ENCODE measurements at regions not wholly inside any gene's neighbourhood (a gene's known extent, or its start where the extent isn't known, plus 50 kb on each side); places are given as distances from the start of the nearest gene placed in this dataset.
"Not testable (repeated sequence)": the region's sequence is repeated elsewhere in the genome, so short reads cannot be mapped to it uniquely, and the experiment has no call there.

DNA sequence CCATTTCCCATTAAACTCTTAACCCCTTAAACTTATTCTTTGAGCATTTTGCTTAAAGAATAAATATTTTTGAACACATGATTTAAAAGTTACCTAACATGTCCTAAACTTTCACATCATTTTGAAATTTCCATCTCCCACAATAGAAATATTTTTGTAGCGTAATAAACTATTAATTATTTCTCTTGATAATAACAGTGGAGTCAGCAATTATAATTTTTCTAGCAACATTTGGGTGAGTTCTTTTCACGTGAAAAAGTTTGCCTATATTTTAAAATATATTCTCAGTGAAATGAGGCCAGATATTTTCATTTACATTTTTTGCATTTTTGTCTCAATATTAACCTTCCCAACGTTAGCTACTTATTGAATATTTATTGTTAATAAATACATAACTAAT is 320.4 kb upstream of the CRIM1 start:
- DNase-seq: no peak

DNA sequence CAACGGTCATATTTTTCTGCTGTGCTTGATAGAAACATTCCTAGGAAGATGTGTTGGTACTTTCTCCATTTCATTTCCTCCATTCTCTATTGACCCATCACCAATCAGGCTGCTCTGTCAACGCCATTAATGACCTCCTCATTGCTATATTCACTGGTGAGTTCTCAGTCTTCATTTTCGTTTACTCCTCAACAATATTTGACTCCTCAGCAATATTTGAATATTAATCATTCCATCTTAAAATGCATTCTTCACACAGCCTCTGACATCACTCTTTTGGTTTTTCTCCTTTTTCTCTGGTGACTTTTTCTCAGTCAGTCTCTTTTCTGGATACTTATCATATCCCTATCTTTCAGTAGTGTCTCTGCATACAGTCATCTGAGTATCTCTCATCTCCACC is 323.5 kb upstream of the CRIM1 start:
- DNase-seq: no peak

DNA sequence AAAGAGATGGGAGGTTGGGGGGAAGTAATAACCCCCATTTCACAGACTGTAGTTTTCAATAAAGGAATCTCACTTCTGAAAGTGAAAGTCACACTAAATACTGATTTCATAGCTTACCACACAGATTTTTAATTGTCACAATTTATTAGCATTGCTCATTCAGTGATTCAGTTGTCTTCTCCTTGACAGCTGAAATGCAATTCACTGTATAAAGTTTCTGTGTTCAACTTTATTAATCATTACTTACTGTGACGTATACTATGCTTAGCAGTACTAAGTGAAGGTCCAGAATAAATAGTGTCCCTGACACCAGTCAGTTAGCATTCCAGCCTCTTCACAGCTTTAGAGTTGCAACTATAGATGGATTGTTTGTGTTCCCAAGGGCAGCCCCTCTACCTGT is 324.1 kb upstream of the CRIM1 start:
- DNase-seq: no peak

DNA sequence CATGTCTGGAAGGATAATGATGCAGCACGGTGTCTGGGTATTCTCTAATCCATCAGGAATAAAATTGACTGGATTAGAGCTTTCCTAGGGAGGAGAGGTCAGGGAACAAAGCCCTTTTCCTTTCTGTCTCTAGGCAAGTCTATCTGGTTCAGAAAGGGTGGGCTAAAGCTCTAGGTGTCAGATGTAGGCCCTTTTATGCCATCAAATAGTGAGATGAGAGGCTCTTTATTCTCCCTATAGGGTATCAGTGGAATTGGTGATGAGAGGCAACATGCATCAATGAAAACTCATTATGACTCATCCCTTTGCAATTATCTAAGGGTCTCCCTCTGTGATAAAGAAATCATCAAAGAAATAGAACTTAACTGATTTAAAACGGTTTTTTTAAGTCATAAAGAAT is 328.0 kb upstream of the CRIM1 start:
- no peak for DNase-seq

DNA sequence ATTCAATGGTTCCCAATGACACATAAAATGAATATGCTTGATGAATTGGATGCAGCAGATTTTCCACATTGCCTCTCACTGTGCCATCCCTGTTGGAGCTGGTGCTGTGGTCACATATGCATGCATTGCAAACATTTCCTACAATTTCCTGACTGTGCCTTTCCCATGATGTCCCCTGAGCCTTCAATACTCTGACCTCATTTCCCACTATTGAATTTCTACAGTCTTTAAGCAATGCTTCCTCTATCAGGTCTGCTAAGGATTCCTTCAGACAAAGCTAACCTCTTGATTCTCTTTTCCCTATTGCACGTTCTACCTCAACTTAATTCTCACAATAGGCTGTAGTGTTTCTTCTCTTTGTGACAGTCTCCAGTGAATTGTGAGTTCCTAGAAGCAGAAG is 342.5 kb upstream of the CRIM1 start:
- no peak for DNase-seq

DNA sequence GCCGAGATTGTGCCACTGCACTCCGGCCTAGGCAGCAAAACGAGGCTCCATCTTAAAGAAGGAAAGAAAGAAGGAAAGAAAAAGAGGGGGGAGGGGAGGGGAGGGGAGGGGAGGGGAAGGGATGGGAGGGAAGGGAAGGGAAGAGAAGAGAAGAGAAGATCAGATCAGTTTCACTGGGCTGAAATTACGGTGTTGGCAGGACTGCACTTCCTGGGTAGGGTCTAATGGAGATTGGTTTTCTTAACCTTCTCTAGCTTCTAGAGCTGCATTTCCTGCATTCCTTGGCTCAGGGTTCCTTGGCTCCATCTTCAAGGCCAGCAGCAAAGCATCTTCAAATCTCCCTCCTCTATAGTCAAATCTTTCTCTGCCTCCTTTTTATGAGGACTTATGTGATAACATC is 349.1 kb upstream of the CRIM1 start:
- no peak for DNase-seq

DNA sequence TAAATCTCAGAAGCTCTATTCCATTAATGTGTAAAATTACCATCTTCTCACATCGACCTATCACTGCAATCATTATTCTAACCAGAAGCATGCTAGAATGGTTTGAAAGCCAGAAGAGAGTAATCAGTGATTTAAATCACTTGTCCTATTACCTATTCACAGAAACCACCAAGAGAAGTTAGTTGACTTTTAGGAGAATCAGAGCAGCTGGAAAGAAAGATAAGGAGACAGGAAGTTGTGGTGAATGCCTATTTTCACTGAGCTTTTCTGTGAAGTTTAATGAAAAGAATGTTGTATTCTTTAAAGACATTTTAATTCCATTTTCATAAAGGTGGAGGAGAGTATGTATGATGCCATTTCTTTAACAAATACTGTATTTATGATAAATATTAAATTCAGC is 352.6 kb upstream of the CRIM1 start:
- DNase-seq: no peak

DNA sequence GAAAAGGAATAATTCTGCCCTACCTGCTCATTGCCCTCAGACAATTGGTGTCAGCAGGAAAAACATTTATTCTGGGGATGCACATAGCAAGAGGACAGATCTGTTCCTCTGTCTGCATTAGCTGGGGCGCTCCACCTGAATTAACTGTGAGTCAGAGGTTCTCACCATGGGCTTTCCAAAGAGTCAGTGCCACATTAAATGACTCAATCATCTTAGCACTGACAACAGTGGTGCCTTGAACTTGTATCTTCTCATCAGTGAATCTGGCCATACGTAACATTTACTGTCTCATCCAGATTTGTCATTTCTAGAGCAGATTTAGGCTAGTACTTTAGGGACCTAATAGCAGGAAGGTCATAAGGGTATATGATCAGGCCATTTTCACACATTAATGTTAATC is 358.1 kb upstream of the CRIM1 start:
- DNase-seq: no peak

DNA sequence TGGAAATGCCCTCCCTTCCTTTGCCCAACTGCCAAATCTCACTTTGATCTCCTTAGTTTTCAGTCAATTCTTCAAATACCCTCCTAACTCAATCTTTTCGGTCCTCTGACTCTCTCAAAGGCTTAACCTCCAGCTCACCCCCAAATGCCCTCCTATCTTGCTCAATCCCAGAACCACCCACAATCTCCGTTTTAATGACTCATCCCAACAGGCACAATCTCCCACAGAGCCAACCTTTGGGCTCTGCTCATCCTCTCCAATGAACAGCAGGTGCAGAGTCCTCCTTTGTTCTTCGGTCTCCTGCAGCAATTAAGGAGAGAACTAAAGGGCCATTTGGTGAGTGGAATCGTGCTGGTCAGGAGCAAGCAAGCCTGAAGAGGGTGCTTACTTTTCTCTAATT is 366.1 kb upstream of the CRIM1 start:
- DNase-seq: no peak

DNA sequence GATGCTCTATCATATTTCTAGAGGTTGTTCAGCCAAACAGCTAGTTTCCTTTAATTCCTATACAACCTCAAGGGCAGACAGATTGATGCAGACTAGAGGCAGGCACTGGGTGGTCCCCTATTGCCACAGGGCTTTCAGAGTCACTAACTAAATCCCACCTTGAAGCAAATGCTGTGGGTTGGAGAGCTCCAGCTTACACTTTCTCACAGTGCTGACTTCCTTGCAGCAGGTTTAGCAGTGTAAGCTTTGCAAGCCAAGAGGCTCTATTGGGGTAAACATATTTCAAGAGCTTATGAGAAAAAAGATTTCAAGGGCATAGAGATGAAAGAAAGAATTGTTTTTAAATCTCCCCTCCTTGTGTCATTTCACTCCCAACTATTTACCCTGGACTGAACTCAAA is 366.5 kb upstream of the CRIM1 start:
- DNase-seq: no peak

DNA sequence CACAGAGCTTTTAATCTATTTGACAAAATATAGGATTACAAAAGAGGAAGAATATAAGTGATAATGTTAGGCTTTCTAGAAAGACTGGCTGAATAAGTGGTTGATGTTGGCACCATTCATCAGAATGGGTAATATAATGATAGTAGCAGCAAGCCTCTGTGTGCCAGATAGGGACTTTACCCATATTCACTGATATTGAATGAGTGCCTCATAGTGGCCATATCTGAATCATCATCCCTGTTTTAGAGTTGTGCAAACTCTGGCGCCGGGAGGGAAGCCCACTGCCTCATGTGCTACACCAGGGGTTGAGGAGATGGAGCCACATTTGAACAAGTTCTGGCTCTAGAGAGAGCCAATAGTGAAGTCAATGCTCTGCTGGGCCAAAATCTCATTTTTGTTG is 368.7 kb upstream of the CRIM1 start:
- DNase-seq: no peak

DNA sequence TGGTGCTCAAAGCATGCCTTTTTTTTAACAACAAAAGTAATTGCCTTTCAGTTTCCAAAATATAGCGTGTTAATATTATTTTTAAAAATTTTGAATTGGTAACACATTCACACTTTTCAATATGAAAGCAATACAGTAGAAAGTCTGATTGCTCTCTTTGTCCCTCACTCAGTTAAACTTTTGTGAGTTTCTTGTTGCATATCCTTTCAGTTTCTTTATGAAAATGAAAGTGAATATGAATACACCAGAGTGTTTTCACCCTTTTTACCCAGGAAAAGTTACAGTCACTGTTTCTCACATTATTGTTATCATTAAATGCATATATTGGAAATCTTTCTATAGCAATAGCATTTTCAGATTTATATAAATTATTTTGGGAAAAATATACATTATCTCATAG is 377.4 kb upstream of the CRIM1 start:
- DNase-seq: no peak

DNA sequence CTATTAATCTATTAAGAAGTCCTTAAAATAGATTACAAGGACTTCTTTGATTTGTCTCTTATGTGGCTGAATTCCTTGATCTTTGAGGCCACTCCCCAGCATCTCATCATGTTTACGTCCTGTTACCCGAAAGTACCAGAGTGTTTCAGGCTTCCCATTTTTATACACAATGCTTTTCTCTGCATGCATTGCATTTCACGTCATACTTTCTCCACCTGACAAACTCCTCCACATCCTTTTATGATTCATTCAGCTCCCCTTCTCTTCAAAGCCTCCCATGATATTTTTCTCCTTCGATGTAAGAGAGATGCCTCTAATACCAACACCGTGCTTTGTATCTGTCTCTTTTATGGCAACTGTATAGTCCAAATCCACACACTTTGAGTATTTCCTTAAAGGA is 379.0 kb upstream of the CRIM1 start:
- DNase-seq: no peak

DNA sequence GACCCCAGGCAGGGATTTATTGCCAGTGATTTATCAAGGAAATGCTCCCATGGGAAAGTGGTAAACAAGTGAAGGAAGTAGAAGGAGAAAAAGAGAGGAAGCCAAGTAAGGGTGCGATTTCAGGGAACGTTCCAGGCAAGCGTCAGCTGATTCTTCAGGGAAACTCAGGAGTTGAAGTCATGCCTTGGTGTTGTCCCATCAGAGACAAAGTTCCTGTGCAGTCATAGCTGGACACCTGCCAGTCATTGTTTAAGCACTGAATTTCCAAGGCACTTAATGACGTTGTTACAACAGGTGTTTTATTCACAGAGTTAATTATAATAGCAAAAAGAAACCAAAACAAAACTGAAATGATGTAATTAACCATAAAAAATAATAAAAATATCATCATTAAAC is 381.8 kb upstream of the CRIM1 start:
- no peak for DNase-seq

DNA sequence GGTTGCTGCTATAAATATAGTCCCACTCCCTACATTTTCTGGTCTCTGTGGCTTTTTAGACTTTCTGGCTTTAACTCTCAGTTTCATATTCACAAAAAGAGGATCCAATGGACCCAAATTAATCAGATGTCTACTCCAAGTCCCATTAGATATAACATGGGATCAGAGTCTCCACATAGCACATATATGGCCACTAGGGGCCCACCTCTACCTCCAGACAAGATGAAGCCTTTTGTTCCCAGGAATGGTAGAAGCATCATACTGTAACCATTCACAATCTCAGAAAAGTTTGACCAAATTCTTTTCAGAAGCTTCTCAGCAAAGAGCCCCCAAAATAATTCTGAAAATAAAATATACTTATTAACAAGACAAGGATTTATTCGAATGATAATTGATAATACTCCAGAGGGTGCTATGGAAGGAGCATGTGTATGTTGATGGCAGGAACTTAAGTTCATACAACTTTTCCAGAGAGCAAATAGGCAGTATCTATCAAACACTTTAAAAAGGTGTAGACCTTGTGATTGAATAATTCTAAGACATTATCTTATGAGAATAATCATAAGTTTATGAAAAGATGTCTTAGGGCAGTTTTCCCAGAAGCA is 382.3 kb upstream of the CRIM1 start:
- no peak for DNase-seq

DNA sequence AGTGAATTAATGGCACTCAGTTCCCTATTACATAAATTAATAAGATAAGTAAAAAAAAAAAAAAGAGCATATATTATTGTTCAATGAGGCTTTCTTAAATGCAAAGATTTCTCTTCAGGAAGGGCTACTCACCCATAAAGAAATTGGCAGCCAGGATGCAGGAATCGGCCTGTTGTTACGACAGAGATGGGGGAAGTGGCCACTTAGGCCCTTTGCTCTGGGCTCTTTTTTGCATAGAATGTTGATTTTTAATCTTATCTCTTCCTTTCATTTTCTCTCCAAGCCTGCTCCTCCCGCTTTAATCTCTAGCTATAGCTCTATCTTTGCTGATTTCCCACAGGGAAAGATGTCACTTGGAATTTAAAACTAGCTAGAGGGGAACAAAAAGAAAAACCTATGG is 391.8 kb upstream of the CRIM1 start:
- no peak for DNase-seq

DNA sequence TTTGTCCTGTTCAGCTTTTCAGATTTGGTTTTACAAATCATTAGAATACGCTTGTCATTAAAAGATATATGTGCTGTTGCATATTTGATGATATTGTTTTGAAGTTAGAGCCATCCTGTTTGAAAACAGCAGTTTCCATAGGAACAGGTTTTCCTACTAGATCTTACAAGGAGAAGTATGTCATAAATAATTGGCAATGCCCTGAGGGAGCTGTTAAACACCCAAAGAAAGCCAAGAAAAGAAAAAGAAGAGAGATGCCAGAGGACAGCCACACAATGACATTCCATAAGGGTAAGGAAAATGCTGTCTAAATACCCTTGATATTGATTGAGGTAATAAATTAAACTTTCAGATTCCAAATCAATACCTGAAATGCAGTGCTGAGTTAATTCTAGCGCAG is 392.2 kb upstream of the CRIM1 start:
- DNase-seq: no peak

DNA sequence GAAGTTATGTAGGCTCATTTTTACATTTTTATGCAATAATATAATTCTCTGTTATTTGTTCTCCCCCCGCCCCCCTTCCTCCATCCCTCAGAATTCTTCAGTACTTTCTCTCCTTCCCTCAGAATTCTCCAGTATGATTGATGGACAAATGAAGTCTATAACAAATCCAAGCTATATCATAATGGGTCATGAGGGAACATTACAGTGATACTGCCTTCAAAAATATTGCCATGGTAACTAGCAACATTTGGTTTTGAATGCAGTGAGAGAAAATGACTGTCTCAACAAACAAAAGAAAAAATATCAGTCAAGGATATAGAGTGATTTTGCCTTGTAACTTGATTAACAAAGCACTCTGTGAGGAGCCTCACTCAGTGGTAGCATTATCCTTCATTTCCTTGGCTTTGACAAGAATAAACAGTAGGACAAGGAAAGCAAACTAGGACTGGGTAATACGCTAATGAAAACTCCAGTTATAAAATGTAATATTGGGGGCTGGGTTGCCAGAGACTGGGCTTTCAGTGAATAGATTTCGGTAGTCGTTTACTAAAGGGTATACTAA is 392.9 kb upstream of the CRIM1 start:
- no peak for DNase-seq

DNA sequence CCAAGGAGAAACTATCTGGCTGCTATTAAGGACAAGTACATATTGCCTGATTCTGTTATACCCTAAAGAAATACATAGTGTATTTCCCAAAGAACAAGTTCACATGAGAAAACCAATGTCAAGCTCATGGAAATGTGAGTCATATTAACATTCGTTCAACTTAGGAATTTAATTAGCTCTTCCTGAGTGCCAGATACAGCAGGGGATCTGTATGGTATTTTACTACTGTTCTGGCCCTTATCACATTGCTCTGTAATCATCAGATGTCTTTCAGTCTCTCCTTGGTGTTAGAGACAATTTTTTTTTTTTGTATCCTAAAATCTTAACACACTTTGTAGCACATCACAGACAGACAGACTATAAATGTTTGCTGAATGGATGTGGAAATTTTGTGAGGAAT is 395.0 kb upstream of the CRIM1 start:
- no peak for DNase-seq

DNA sequence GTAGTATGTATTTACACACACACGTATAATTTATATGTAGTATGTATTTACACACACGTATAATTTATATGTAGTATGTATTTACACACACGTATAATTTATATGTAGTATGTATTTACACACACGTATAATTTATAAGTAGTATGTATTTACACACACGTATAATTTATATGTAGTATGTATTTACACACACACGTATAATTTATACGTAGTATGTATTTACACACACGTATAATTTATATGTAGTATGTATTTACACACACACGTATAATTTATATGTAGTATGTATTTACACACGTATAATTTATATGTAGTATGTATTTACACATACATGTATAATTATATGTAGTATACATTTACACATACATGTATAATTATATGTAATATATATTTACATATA is 398.5 kb upstream of the CRIM1 start:
- not testable (repeated sequence) for DNase-seq

DNA sequence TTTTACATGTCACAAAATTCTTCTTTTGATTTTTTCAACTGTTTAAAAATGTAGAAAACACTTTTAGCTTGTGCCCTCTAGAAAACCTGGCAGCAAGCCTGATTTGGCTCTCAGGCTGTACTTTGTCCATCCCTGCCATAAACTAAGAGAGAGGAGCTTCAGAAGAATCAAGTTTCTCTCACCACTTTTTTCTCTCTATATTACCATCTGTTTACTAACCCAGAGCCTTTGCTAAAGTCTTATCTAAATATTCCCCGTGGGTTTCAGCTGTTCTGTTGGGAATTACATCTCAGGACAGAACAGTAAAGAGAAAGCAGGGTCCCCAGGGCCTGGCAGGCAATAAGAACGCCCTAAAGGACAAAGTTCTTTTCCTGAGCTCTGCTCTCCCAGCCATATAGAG is 409.1 kb upstream of the CRIM1 start:
- no peak for DNase-seq

DNA sequence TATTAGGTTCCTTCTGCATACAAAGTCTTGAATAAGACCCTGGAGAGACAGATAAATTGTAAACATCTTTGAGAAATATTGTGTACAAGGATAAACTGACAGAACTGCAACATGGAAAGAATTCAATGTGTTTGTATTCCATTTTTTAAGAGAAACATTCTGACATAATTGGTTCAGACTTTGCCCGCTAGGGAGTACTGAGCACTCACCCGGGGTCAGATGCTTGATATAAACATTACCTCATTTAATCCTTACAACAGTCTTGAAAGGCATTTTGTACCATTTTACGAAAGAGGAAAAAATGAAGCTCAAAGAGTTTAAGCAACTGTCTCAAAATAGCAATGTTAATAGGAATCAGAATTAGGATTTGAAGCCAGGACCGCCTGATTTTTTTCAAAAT is 416.7 kb upstream of the CRIM1 start:
- DNase-seq: no peak

DNA sequence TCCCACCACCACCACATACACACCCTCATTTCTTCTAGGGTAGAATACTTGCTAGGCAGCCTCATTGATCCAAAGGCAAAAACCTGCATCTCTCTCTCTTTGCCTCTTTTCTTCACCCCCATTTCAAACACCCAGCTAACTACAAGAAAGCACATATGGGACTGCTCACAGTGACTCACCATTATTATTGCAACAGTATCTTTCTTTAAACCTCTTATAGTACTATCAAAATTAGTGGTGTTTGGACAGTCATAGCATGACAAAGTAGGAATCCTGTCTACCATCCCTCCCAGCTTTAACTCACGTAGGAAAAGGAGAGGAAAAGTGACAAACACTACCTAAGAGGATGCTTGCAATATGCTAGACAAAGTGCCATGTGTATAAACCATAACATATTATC is 422.5 kb upstream of the CRIM1 start:
- no peak for DNase-seq

DNA sequence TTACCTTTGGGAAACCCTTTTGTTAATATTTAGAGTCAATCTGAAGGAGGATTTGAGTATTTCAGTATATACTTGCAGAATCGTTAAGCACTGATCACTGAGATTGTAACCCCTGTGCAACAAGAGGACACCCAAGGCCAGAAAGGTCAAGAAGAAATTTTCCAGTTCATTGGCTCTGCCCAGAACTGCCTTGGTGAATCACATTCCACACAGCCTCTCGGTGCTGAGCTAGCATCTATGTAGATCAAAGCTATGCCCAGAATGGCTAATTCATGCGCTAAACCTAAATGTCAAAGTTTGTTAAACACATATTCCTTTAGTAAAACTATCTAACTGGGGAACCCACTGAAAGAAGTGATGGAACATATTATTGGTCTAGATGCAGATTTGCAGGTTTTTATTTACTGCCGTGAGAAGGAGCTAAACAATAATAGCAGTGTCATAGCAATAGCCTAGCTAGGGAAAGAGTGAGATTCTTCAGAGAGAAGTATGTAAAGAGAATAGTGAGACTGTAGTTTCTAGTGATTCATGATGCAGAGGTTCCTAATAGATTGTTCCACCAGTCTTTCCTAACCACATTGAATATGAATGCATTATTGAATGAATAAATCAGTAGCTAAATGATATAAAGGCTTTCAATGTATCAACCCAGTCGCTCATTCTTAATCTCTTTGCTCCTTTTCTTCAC is 423.2 kb upstream of the CRIM1 start:
- no peak for DNase-seq

DNA sequence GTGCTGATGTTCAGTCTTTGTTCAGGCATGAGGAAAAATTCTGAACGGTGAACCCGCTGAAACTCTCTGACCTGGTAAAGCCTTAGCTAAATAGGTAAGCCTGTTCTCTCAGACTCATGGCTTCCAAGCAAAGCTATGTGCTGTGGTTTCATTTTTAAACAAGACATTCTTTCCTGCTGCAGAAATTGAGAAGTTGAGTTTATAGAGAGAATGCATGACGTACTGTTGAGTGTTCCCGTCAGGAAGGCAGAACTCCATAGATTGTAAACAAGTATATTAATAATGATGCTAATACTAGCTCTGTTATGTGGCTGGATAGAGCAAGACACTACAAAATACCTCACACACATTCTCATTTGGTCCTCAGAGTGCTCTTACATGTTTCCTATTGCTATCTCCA is 424.0 kb upstream of the CRIM1 start:
- DNase-seq: no peak

All from activated naive CD4-positive, alpha-beta T cell treated with Interleukin-2 at 50 U/mL for 16 hours (primary cell).